ELF-1 (cell line): ENCODE measurements at regions not wholly inside any gene's neighbourhood (a gene's known extent, or its start where the extent isn't known, plus 50 kb on each side); places are given as distances from the start of the nearest gene placed in this dataset.

Experiments
- DNase-seq: peaks from one replicate; pipeline ENCODE4 v3.0.0-alpha.2; 2016; ENCODE audit warnings: low read depth, low spot score

GRCh38 chr1:63198871-63199394 is 123.4 kb upstream of the FOXD3 start:
- peak; percentile 10 for DNase-seq

DNA sequence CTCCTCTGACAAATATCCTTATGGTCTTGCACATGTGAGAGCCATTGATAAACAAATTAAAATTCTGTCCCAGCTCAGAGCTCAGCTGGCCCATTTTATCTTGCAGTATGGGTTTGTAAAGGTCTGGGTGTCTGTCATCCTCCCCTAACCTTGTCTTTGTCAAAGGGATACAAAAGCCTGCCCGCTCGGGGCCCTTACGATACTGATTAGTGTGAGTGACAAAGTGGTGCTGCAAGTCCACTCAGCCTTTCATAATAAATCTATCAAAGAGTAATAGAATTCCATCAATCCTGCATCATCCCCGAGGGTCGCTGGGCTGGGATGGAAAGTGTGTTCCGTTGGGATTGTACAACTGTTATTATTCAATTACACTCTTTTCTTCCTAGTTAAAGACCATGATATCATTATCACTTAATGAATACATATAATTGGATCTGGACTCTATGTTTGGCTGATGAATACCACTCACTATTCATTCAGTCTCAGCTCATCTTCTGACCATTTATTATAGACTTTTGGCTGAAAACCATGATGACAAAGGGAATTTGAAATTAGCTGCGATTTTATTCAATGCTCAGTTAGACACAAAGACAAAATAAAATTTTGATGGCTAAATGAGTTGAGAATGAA is 122.5 kb upstream of the FOXD3 start:
- peak; percentile 18 for DNase-seq

DNA sequence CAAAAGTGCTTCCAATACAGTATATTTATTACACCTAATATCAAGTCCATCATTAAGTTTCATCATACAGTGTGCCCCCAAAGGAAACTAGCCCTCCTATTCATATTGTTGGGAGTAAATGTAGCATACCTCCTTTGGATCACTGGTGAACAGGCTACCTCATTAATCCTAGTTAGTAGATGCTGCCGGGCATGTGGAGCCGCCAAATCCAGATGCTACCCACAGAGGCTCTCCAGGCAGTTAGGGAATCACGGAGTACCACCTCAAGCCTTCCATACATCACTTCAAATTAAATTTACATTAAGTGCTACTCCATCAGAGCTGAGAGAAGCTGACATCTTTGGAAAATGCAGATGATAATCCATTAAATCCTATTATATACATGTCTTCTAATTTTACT is 121.7 kb upstream of the FOXD3 start:
- DNase-seq = no peak

DNA sequence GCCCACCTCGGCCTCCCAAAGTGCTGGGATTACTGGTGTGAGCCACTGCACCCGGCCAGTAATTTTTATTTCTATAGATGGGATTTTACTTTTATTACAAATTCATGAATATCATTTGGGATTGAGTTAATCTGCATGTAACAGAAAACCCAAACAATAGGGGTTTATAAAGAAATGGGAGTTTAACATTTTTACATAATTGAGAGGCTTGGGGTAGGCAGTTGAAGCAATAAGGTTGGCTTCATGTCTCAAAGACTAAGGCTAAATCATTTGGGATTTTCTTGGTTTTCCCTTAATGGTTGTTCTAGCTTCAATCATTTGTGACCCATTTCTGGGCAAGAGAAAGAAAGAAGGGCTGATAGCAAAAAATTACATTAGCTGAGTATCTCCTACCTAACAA is 118.7 kb upstream of the FOXD3 start:
- no peak for DNase-seq

- no peak for DNase-seq
Observed at GRCh38 chr1:63205776-63206175, 116.6 kb upstream of the FOXD3 start.

DNA sequence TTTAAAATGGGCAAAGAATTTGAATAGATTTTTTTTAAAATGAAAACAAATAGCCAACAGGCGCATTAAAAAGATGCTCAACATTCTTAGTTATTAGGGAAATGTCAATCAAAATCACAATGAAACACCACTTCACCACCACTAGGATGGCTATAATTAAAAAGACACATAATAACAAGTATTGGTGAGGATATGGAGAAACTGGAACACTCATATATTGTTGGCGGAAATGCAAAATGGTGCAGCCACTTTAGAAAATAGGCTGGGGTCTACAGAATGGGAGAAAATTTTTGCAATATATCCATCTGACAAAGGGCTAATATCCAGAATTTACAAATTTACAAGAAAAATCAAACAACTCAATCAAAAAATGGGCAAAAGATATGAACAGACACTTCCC is 107.8 kb upstream of the FOXD3 start:
- no peak for DNase-seq

GRCh38 chr1:63223426-63223825 is 98.9 kb upstream of the FOXD3 start:
- DNase-seq = no peak

DNA sequence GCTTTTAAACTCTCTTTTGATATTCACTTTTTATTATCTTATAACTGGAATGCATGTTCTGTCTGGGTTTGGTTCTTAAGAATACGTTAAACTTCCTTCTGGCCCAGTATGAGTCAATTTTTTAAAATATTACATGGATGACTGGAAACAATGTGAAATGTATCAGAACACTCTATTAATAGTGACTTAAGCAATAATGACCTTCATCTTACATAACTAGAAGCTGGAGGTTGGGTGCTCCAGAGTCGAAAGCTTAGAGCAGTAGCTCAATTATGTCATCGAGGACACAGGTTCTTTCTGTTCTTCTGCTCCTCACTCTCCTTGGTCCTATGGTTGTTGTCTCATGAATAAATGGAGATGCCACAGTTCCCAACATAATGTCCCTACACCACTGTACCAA is 91.6 kb upstream of the FOXD3 start:
- no peak for DNase-seq

GRCh38 chr1:63238721-63239120 is 83.6 kb upstream of the FOXD3 start:
- DNase-seq = peak; percentile 9

- DNase-seq = no peak
Observed at GRCh38 chr1:63245186-63245585, 77.2 kb upstream of the FOXD3 start.

DNA sequence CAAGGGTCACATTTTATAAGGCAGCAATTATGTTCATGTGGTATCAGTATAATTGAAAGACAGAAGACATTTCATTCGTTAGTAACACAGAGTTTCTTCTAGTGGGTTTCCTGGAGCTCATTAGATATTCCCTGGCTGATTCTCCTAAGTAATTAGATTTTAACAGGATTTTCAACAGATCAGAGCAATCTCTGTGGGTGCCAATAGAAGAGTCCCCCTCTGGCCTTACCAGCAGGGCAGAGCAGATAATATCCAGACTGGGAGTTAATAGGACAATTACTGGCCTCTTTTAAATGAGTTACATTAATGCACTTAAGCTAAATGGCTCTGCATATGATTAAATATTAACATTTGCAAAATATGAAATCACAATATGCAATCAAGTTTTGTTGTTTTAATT is 74.2 kb upstream of the FOXD3 start:
- DNase-seq = no peak

DNA sequence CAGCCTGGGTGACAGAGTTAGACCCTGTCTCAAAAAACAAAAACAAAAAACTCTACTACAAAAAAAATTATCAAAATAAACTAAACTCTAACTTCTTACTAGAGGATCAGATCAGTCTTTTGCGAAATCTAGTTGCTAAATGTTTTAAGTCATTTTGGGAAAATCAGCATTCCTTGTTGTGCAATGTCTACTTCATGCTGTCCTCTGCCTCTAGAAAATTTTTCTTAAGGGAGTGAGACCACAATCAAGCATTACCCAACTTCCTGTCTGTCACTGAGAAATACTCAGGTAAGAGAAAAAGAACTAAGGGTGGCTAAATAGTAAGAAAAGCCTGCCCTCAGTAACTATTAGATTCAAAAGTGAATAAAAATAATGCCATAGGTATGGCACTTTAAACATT is 67.2 kb upstream of the FOXD3 start:
- no peak for DNase-seq

DNA sequence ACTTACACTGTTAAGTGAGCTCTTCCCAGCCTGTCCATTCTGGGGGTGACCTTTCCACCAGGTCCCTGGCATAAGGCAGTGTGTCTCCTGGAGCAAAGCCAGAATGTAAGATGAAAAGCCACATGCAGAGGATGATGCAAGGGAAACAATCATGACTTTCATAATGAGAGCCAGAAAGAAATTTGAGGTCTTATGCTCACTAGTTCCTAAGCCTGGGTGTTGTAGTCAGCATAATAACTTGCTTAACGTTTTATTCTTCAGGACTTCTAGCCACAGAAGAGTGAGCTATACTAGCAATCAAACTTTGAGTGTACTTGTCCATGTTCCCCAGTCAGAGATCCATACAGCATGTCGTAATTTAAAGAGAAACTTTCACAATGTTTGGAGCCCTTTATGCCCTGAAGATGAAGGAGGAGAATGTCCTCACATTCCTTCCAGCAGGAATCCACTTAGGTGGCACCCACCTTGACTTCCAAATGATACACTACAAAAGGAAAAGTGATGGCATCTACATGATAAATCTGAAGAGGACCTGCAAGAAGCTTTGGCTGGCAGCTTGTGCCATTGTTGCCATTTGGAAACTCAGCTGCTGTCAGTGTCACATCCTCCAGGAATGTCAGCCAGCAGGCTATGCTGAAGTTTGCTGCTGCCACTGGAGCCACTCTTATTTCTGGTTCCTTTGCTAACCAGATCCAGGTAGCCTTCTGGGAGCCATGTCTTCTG is 60.5 kb upstream of the FOXD3 start:
- no peak for DNase-seq

GRCh38 chr1:63262459-63262770 is 60.0 kb upstream of the FOXD3 start:
- DNase-seq = no peak

- DNase-seq = no peak
Observed at GRCh38 chr1:63264161-63264560, 58.2 kb upstream of the FOXD3 start.

DNA sequence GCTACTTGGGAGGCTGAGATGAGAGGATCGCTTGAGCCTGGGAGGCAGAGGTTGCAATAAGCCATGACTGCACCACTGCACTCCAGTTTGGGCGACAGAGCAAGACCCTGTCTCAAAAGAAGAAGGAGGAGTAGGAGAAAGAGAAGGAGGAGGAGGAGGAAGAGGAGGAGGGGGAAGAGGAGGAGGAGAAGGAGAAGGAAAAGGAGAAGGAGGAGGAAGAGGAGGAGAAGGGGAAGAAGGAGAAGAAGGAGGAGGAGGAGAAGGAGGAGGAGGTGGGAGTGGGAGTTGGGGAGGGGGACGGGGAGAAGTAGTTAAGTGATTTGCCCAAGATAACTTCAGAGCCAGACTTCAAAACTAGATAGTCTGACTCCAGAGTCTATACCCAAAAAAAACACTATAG is 55.5 kb upstream of the FOXD3 start:
- DNase-seq = no peak

- no peak for DNase-seq
Observed at GRCh38 chr1:63268876-63269275, 53.5 kb upstream of the FOXD3 start.

DNA sequence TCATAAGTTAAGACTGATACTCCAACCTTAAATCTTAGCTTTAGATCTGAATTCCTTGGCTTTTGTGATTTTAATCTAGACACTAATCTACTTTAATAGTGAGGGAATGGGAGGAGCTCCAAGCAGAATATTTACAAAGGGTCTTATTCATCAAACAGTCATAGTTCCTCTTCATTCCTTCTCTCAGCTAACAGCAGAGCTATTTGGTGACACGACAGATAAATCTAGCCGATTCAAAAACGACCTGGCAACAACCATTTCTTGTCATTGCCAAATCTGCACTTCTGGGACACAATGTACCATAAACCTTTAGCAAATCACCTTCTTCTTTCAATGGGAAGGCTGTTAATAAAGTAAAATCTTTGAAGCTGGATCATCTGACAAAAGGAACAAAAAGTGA is 52.8 kb upstream of the FOXD3 start:
- no peak for DNase-seq
